ENCODE measurements at regions not wholly inside any gene's neighbourhood (a gene's known extent, or its start where the extent isn't known, plus 50 kb on each side); places are given as distances from the start of the nearest gene placed in this dataset.
"Not testable (repeated sequence)": the region's sequence is repeated elsewhere in the genome, so short reads cannot be mapped to it uniquely, and the experiment has no call there.

DNA sequence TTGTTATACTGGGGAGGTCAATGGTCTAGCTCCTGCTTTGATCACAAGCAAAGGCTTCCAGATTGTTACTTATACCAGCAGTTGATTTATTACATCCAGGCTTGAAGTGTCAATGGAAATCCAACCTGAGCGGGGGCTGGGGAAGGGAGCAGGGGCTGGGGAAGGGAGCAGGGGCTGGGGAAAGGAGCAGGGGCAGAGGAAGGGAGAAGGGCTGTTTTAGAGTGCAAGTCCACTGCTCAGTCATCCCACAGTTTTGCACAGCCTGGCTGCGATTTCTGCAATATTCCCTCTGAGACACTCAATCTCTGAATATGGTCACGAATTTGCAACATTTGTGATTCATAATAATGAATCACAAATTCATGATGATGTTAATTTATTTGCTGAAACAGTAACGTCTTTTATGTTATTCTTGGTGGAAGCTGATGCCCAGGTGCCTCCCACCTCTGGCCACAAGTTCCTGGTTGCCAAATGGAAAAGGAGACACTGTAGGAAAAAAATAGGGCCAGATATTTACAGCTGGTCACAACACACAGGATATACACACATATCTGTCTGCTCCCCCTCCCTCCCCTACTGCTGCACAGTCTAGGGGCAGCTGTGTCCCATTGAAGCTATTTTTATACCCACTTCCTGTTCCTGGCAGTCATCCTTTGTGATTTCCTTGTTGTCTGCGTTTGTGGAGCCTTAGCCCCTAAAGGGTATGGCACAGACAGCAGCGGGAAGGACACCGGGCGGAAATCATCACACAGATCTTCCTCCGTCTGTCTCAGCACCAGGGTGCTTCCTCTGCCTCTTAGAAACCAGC lies 325.1 kb downstream of the GADD45G start:
- no peak for DNase-seq (ENCODE audit: low read depth, low spot score)

- no peak for DNase-seq (ENCODE audit: low read depth, low spot score)
Observed at GRCh38 chr9:89933578-89933977, 328.8 kb downstream of the GADD45G start.

DNA sequence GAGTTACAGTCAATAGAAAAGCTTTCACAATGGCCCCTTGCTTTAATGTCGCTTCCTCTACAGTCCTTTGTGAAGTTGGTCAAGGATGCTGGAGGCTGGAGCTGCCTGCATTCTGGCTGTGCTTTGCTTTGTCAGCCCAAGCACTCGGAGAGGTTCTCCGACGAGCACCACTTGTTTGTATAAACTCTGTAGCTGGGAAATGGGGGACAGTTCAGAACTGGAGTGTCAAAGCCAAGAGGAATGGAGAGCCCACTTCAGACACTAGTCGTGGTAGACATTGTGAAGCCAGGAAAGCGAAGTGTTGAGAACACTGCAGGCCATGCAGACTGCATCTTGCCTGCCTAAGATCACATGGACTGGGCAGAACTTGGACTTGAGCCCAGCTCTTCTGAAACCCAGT lies 330.3 kb downstream of the GADD45G start:
- DNase-seq (ENCODE audit: low read depth, low spot score): no peak

DNA sequence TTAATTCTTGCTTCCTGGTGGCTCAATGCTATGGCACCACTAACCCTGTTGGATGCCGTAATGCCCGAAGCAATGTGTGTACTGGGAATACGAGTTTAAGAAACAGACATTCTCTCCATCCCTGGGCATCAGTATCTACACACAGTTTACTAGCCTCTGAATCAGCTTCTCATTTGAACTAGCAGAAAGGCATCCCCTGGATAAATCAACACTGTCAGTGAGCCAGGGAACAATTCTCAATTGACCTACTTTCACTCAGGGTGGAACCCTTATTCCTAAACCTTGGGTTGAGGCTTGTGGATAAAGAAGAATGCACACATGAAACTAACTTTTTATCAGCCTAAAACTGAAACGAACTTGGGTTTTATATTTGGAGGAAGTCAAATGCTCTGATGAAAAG lies 331.0 kb downstream of the GADD45G start:
- no peak for DNase-seq (ENCODE audit: low read depth, low spot score)

- DNase-seq (ENCODE audit: low read depth, low spot score): no peak
Observed at GRCh38 chr9:89937051-89937450, 332.2 kb downstream of the GADD45G start.

- no peak for DNase-seq (ENCODE audit: low read depth, low spot score)
Observed at GRCh38 chr9:89939181-89939580, 334.4 kb downstream of the GADD45G start.

DNA sequence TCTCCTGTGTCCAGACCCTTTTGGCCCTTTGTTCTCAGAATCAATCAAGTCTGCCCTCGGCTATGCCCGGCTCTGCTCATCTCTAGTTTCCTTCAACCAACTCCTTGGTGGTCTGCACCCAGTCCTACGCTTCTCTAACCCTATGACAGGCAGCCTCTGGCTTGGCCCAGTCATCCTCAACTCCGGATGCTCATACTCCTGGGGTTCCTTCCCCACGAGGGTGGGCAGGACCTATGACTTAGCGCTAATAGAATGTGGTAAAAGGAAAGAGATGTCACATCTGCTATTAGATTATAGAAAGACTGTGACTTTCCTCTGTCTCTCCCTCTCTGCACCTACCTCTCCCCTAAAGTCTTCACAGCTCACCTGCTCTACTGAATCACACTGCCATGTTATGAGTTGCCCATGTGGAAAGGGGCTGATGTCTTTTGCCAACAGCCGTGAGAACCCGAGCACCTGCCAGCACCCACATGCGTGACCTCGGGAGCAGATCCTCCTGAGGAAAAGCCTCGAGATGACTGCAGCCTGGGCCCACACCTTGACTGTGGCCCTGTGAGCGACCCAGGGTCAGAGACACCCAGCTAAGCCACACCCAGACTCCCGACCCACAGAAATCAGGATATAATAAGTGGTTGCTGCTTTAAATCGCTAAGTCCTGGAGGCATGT lies 334.9 kb downstream of the GADD45G start:
- no peak for DNase-seq (ENCODE audit: low read depth, low spot score)

DNA sequence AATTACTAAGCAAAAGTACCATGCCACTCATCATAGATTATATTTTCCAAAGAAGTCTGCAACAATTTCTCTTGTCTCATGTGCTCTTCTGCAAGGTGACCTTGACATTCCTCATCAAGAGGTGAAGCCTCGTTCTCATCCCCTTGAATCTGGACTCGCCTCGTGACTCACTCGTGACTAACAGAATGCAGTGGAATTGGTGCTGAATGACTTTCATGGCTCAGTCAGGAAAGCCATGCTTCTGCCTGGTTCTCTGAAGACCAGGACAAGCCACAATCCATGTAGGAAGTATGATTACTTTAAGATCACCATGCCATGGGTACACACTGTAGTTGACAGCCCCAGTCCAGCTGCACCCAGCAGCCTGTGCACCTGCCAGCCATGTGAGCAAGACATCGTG lies 335.8 kb downstream of the GADD45G start:
- no peak for DNase-seq (ENCODE audit: low read depth, low spot score)

- no peak for DNase-seq (ENCODE audit: low read depth, low spot score)
Observed at GRCh38 chr9:89941875-89942274, 337.1 kb downstream of the GADD45G start.

- no peak for DNase-seq (ENCODE audit: low read depth, low spot score)
Observed at GRCh38 chr9:89942643-89943042, 337.8 kb downstream of the GADD45G start.

DNA sequence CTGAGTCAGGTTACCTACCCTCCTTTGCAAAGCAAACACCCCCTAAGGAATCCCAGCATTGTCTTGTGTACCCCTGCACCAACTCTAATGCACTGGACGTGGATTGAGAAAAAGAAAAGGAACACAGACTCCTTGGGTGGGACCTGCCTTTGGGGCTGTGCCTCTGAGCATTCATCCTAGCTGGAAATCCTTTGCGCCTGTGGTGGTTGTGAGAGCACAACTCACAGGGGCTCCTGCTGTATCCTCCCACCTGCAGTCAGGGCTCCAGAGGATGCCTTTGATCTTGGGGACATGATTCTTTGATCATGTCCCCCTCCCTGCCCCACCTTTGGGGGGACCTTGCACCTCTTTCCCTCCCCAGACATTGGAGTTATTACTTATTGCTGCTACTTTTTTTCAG lies 338.5 kb downstream of the GADD45G start:
- no peak for DNase-seq (ENCODE audit: low read depth, low spot score)

DNA sequence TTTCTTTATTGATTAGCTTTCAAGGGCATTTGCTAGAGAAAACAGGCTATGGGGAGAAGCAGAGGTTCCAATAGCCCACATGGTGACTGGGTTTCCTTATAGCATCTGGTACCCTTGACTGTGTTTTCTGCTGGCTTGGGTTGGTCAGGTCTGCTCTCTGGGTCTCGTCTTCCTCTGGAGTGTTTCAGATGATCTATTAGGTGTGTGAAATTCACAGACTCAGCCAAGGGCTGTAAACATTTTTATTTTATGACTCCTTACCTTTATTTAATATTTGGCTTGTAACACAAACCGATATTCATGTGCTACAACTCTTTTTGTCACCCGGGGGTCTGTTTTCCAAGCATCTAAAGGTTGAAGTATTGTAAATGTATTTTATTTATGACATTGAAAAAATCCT lies 338.9 kb downstream of the GADD45G start:
- DNase-seq (ENCODE audit: low read depth, low spot score): no peak

- DNase-seq (ENCODE audit: low read depth, low spot score): no peak
Observed at GRCh38 chr9:89945133-89945532, 340.3 kb downstream of the GADD45G start.

DNA sequence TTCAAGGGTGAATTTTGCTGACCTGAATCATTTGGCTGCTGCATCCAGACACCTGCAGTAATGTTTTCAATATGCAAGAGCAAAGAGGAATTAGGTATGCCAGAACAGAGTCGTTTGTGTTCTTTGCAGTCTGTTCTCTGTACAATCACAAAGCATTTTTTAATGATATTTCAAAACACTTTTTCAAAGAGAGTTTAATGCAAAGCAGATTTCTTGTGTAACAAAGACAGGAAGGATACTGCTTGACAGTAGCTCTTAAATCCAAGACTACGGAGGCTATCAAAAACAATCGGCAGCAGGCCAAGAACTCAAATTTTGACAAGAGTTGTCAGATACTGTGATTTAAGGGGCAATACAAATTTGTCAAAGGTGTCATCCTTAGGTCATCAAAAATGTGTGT lies 341.9 kb downstream of the GADD45G start:
- no peak for DNase-seq (ENCODE audit: low read depth, low spot score)

GRCh38 chr9:89949111-89949510 lies 344.3 kb downstream of the GADD45G start:
- DNase-seq (ENCODE audit: low read depth, low spot score): no peak

DNA sequence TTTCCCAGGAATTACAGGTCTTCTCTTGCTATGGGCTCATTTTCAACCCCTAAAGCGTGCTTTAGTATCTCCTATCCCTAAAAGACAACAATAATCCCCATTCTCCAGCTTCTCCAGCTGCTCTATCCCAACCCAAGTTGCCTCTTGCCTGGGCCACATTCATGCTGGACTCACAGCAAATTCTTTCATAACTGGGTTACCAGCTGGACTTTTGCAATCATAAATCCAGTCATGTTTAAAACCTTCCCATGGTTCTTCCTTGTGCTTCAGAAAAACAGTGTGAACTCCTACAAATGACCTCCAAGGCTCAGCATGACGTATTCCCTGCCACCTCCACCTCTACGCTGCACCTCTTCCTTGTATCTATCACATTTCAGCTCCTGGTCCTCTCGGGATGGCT lies 346.9 kb downstream of the GADD45G start:
- DNase-seq (ENCODE audit: low read depth, low spot score): no peak

DNA sequence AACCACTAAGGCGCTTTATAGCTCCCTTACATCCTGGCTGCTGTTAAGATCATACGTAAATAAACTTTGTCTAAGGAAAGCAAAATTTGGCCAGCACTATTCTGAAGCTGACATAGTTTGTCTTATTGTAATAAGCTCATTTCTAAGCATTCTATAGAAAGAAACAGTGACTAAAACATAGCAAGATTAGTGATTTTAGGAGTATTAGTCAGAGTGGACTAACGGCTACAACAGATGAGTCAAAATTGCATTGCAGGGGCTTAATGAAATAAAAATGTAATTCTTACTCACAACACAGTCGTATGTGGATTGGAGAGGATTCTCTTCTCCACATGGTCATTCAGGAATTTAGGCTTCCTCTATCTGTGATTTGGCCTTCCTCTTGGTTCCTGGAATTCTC lies 347.6 kb downstream of the GADD45G start:
- no peak for DNase-seq (ENCODE audit: low read depth, low spot score)

DNA sequence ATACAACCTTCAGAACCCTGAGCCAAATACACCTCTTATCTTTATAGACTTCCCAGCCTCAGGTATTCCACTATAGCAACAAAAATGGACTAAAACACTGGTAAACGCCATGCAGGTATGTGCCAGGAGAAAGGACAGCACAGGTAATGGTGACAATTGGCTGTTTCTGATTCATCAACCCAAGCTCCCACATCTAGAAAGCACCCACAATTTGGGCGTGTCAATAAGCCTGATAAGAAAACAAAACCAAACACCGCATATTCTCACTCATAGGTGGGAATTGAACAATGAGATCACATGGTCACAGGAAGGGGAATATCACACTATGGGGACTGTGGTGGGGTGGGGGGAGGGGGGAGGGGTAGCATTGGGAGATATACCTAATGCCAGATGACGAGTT lies 348.5 kb downstream of the GADD45G start:
- not testable (repeated sequence) for DNase-seq (ENCODE audit: low read depth, low spot score)

GRCh38 chr9:89953824-89954615 lies 349.2 kb downstream of the GADD45G start:
- no peak for DNase-seq (ENCODE audit: low read depth, low spot score)

DNA sequence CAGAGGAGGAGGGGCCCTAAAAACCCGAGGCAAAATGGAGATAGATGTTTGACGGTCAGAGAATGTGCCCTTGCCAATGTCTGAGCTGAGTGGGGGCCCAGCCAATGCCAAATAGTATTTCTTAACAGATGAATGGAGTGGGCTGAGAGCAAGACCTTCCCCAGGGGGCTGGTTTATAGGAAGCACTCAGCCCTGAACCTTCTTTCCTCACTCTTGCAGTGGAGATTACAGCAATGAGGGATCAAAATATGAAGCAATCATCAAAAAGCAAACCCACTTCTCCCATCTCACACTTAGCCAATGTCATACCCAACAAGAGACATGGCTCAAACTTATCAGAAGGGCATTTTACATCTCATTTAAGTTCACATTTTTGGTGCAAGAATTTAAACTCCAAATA lies 350.3 kb downstream of the GADD45G start:
- DNase-seq (ENCODE audit: low read depth, low spot score): no peak

- no peak for DNase-seq (ENCODE audit: low read depth, low spot score)
Observed at GRCh38 chr9:89955626-89956025, 350.8 kb downstream of the GADD45G start.

DNA sequence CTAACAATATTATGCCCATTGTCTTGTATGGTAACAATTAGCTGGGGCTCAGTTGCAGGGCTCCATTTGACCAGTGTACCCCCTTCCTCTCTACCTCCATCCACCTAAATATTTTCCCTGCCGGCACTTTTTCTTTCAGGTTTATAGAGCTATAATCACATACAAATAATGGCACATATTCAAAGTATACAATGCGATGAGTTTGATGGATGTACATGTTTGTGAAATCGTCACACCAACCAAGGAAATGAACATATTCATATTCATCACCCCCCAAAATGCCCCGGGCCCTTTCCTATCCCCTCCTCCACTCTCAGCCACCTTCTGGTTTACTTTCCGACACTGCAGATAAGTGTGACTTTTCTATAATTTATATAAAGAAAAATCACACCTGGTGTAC lies 351.5 kb downstream of the GADD45G start:
- DNase-seq (ENCODE audit: low read depth, low spot score): no peak

DNA sequence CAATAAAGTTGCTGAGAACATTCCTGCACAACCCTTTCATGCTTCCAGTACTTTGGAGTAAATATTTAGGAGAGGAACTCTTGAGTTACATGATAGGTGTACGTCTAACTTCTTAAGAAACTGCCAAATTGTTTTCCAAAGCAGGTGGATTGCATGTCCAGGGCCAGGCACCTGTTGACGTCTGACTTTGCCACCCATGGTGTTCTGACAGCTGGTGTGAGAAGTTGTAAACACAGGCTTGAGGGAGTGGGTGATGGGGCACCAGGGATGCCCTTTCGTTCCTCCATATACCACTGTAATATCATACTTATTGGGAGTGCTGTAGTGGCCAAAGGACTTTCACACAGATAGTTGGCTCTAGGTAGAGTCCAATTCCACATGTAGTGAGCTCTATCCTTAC lies 352.1 kb downstream of the GADD45G start:
- DNase-seq (ENCODE audit: low read depth, low spot score): no peak
